DMS79 treated with DMSO at 0.1 percent for 48 hours (cell line): ENCODE measurements at regions not wholly inside any gene's neighbourhood (a gene's known extent, or its start where the extent isn't known, plus 50 kb on each side); places are given as distances from the start of the nearest gene placed in this dataset.

Source experiments
- DNase-seq: peaks from one replicate; lab custom pipeline; 2025; lab: John Stamatoyannopoulos, UW

DNA sequence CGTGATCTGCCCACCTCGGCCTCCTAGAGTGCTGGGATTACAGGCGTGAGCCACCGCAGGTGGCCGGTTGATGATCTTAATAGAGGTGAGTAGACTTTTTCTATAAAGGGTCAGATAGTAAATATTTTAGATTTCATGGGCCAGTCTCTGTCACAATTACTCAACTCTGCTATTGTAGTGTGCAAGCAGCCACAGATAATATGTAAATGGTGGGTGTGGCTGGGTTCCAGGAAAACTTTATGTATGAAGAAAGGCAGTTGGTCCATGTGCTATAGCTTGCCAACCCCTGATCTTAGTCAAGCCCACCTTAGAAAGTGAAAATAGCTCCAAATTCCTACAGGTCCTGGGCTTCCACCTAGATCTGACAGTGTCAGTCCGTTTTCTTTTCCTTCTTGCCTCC, 94.9 kb upstream of the PMFBP1 start:
- DNase-seq: no peak

- no peak for DNase-seq
These were observed 92.8 kb upstream of the PMFBP1 start for GRCh38 chr16:72264771-72265170.

- no peak for DNase-seq
These were observed 90.8 kb upstream of the PMFBP1 start for GRCh38 chr16:72262711-72263110.

- no peak for DNase-seq
These were observed 89.2 kb upstream of the PMFBP1 start for GRCh38 chr16:72261127-72261526.

- no peak for DNase-seq
These were observed 84.6 kb upstream of the PMFBP1 start for GRCh38 chr16:72256398-72257066.

- no peak for DNase-seq
These were observed 83.8 kb upstream of the PMFBP1 start for GRCh38 chr16:72255786-72256185.

GRCh38 chr16:72247821-72248253, 75.9 kb upstream of the PMFBP1 start:
- no peak for DNase-seq

GRCh38 chr16:72246423-72246822, 74.5 kb upstream of the PMFBP1 start:
- no peak for DNase-seq

DNA sequence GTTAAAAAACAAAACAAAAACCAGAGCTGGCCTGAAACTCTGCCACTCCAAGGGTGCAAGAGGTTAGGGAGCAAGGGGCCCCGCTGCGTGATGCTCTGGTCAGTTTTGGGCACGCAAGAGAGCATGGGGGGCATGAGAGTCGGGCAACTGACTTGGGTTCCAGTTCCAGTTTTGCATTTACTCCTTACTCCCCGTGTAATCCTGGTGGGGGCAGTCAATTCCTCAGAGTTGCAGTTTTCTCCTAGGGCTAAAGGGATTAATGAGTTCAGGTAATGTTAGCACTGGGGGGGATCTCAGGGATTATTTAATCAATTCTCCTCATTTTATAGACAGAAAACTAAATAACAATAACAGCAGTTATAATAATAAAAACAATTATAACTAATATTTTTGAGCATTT, 72.9 kb upstream of the PMFBP1 start:
- no peak for DNase-seq

GRCh38 chr16:72243621-72244020, 71.7 kb upstream of the PMFBP1 start:
- no peak for DNase-seq

DNA sequence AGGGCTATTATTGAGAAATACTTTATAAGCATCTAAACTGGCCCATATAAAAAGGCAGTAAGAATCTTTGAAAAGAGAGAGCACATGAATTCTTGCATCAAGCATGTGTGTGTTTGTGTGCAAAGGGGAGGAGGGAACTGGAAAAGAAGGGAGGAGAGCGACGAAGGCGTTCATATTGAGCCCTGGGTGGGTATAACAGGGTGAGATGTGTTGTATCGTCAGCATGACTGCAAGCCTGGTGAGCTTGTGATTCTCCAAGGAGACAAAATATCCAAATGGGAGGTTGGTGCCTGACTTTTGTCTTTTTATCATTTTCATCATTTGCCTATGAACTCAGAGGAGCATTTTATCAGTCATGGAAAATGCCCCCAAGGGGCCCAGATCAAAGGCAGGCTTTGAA, 70.8 kb upstream of the PMFBP1 start:
- no peak for DNase-seq

DNA sequence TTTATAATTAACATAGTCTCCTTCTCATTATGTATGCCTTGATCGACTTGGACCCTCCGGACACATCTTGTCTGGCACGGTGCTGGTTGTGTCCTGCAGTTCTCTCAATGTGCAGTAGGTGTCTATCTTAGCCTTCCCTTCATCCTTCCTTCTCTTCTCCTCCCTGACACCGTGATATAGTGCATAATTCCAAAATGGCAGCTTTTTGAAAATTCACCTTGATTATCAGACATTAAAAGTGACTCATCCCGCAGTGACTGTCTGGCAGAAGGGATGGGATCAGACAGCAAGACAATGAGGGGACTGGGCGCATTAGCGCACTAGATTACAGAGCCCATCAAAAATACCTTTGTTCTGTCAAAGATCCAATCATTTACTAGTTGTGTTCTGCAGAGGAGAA, 70.0 kb upstream of the PMFBP1 start:
- no peak for DNase-seq

DNA sequence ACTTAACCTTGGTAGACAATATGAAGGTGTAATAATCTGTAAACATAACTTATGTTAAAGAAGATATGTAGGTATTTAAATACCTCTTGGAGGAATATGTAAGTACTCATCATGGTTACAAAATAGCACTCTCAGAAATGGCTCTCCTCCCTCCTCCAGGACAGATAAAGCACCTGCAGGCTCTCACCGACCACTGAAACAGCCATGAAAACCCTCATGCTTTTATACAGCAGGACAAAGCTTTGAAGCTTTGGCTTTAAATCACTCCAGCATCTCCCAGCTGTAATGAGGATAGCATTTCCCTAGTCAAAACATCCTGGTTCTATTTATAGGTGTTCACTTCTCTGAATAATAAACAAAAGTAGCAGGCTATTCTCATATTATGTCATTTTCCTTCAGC, 69.1 kb upstream of the PMFBP1 start:
- peak; percentile 0 for DNase-seq

DNA sequence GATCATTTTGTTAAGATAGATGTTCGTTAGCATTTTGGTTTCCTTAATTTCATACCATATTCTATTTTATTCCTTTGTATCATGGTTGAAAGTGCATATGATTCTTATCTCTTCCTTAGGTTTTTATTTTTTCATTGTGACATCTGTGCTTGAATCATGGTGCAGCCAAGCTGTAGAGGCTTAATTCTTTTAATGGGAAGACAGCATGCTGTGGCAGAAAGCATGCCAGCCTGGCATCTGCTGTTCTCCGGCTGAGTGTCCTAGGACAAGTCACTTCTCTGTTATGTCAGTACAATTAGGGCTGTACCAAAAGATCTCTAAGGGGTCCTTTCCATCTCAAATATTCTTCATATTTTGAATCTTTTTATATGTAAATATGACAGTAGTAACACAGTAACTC, 68.5 kb upstream of the PMFBP1 start:
- no peak for DNase-seq

- no peak for DNase-seq
These were observed 64.9 kb upstream of the PMFBP1 start for GRCh38 chr16:72236866-72237265.

GRCh38 chr16:72234387-72234786, 62.4 kb upstream of the PMFBP1 start:
- DNase-seq: no peak

GRCh38 chr16:72228014-72228413, 56.1 kb upstream of the PMFBP1 start:
- no peak for DNase-seq

- no peak for DNase-seq
These were observed 54.2 kb upstream of the PMFBP1 start for GRCh38 chr16:72226136-72226535.

- no peak for DNase-seq
These were observed 52.4 kb upstream of the PMFBP1 start for GRCh38 chr16:72224260-72224768.

DNA sequence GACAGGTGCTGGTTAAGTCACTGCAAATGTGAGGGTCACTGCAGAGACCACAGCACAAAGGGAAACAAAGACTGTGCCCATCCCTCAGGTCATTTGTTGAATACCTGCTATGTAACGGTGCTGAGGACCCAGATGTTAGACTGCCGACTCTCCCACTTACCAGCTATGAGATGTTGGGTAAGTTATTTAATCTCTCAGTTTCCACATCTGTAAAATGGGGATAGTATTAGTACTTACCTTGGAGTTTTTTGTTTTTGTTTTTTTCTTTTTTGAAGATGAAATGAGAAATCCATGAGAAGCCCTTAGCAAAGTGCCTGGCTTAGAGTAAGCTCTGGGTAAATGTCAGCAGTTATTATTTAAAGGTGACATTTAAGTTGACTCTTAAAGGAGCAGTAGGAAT, 50.5 kb upstream of the PMFBP1 start:
- no peak for DNase-seq
